ENCODE measurements at regions not wholly inside any gene's neighbourhood (a gene's known extent, or its start where the extent isn't known, plus 50 kb on each side); places are given as distances from the start of the nearest gene placed in this dataset.

- Mint-ChIP-seq H3K27ac (ENCODE audit: unreplicated experiment) (no peak overlapping the region), H3K36me3 (ENCODE audit: low read depth, unreplicated experiment) (no peaks in the 10 kb centered on the region), H3K4me3 (ENCODE audit: unreplicated experiment) (no peak overlapping the region), H3K9me3 (ENCODE audit: unreplicated experiment) (peaks cover 5% of the 10 kb centered on the region), H3K4me1 (ENCODE audit: unreplicated experiment) (no peaks in the 10 kb centered on the region), H3K27me3 (ENCODE audit: unreplicated experiment) (no peaks in the 10 kb centered on the region)
- no peak for DNase-seq (ENCODE audit: low spot score)
- TF ChIP-seq, protein P1, sequence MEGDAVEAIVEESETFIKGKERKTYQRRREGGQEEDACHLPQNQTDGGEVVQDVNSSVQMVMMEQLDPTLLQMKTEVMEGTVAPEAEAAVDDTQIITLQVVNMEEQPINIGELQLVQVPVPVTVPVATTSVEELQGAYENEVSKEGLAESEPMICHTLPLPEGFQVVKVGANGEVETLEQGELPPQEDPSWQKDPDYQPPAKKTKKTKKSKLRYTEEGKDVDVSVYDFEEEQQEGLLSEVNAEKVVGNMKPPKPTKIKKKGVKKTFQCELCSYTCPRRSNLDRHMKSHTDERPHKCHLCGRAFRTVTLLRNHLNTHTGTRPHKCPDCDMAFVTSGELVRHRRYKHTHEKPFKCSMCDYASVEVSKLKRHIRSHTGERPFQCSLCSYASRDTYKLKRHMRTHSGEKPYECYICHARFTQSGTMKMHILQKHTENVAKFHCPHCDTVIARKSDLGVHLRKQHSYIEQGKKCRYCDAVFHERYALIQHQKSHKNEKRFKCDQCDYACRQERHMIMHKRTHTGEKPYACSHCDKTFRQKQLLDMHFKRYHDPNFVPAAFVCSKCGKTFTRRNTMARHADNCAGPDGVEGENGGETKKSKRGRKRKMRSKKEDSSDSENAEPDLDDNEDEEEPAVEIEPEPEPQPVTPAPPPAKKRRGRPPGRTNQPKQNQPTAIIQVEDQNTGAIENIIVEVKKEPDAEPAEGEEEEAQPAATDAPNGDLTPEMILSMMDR (IDR thresholded peaks at IDR 0.05; ENCODE audit: unreplicated experiment) = no peak
Observed at GRCh38 chr17:55865072-55865762, 114.4 kb downstream of the PCTP start.

GRCh38 chr17:55870044-55870443 lies 119.2 kb downstream of the PCTP start:
- DNase-seq (ENCODE audit: low spot score) = no peak
- no peaks in the 10 kb centered on the region for H3K4me1 Mint-ChIP-seq (ENCODE audit: unreplicated experiment)
- TF ChIP-seq, protein P1 (IDR thresholded peaks at IDR 0.05; ENCODE audit: unreplicated experiment) = no peak
- H3K36me3 Mint-ChIP-seq (ENCODE audit: low read depth, unreplicated experiment) = no peaks in the 10 kb centered on the region
- no peak overlapping the region for H3K27ac Mint-ChIP-seq (ENCODE audit: unreplicated experiment)
- H3K4me3 Mint-ChIP-seq (ENCODE audit: unreplicated experiment) = no peak overlapping the region
- H3K9me3 Mint-ChIP-seq (ENCODE audit: unreplicated experiment) = peaks cover 5% of the 10 kb centered on the region
- H3K27me3 Mint-ChIP-seq (ENCODE audit: unreplicated experiment) = no peaks in the 10 kb centered on the region

GRCh38 chr17:55872374-55872773 lies 121.5 kb downstream of the PCTP start:
- Mint-ChIP-seq H3K9me3 (ENCODE audit: unreplicated experiment) (peaks cover 5% of the 10 kb centered on the region), H3K27me3 (ENCODE audit: unreplicated experiment) (no peaks in the 10 kb centered on the region), H3K27ac (ENCODE audit: unreplicated experiment) (no peak overlapping the region), H3K36me3 (ENCODE audit: low read depth, unreplicated experiment) (no peaks in the 10 kb centered on the region), H3K4me1 (ENCODE audit: unreplicated experiment) (no peaks in the 10 kb centered on the region), H3K4me3 (ENCODE audit: unreplicated experiment) (no peak overlapping the region)
- TF ChIP-seq, protein P1 (IDR thresholded peaks at IDR 0.05; ENCODE audit: unreplicated experiment) = no peak
- DNase-seq (ENCODE audit: low spot score) = no peak

- no peaks in the 10 kb centered on the region for H3K4me1 Mint-ChIP-seq (ENCODE audit: unreplicated experiment)
- TF ChIP-seq, protein P1 (IDR thresholded peaks at IDR 0.05; ENCODE audit: unreplicated experiment) = no peak
- no peaks in the 10 kb centered on the region for H3K27me3 Mint-ChIP-seq (ENCODE audit: unreplicated experiment)
- peaks cover 5% of the 10 kb centered on the region for H3K9me3 Mint-ChIP-seq (ENCODE audit: unreplicated experiment)
- no peak for DNase-seq (ENCODE audit: low spot score)
- no peaks in the 10 kb centered on the region for H3K36me3 Mint-ChIP-seq (ENCODE audit: low read depth, unreplicated experiment)
- H3K4me3 Mint-ChIP-seq (ENCODE audit: unreplicated experiment) = no peak overlapping the region
- H3K27ac Mint-ChIP-seq (ENCODE audit: unreplicated experiment) = no peak overlapping the region
Observed at GRCh38 chr17:55873017-55873758, 122.3 kb downstream of the PCTP start.

DNA sequence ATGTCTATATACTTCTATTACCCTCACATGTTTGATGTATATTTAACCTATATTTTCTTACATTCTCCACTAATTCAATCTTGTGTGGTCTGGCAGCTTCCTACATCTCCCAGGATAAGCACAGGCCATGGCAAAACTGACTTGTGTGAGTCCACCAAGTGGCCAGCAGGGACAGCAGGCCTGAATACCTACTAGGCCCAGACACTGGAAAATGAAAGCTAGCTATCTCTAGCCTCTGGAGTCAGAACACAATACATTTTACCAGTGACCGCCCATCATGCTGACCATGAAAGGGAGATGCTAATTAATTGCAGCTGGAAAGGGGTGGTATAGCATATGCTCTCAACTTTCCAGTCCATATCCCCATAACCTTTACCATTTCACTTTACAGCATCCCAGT lies 132.3 kb downstream of the PCTP start:
- Mint-ChIP-seq H3K27me3 (ENCODE audit: unreplicated experiment) (peaks cover 1% of the 10 kb centered on the region), H3K27ac (ENCODE audit: unreplicated experiment) (no peak overlapping the region), H3K4me3 (ENCODE audit: unreplicated experiment) (no peak overlapping the region), H3K36me3 (ENCODE audit: low read depth, unreplicated experiment) (no peaks in the 10 kb centered on the region), H3K9me3 (ENCODE audit: unreplicated experiment) (no peaks in the 10 kb centered on the region), H3K4me1 (ENCODE audit: unreplicated experiment) (no peaks in the 10 kb centered on the region)
- no peak for DNase-seq (ENCODE audit: low spot score)
- TF ChIP-seq, protein P1 (IDR thresholded peaks at IDR 0.05; ENCODE audit: unreplicated experiment) = no peak

Data from endothelial cell (in vitro differentiated cells).